K562 (cell line): ENCODE measurements at regions not wholly inside any gene's neighbourhood (a gene's known extent, or its start where the extent isn't known, plus 50 kb on each side); places are given as distances from the start of the nearest gene placed in this dataset.

Source experiments
- ATAC-seq: fragments of 200-7000 bp; cut with Tn5 transposase; 3 replicates; pipeline ENCODE4 v1.9.1; 2020; ENCODE audit warnings: moderate library complexity
- BruUV-seq: library from RNA; stranded (reverse); fragments of 400-500 nt; replicated peaks from 2 replicates; lab custom pipeline; 2021; lab: Mats Ljungman, UMichigan
- CTCF ChIA-PET: fragments of 300-600 bp; formaldehyde crosslinking; extraction: SDS; loops from one replicate; lab custom pipeline; 2021; ENCODE audit warnings: low intra/inter-chr PET ratio; lab: Yijun Ruan, JAX
- POLR2A ChIA-PET: fragments of 300-600, 350-650 bp; sonication (Branson Sonifier 250); formaldehyde crosslinking; extraction: SDS; loops from one replicate; lab custom pipeline; 2021; ENCODE audit warnings: antibody characterized with exemption, inconsistent platforms; lab: Yijun Ruan, JAX
- DNase-seq, 4 experiments: peaks; one replicate each; pipeline versions ENCODE4 v3.0.0 to v3.0.0-alpha.2; 2011 to 2018; ENCODE audit warnings: low spot score in 3 of 4, mixed read lengths in 3 of 4; ENCODE audit errors: extremely low read depth in 1 of 4
- FAIRE-seq: peaks from 2 replicates; lab custom pipeline; 2011; peaks lifted over from hg19 to GRCh38; lab: Jason Lieb, UNC
- H2AFZ ChIP-seq: 2 replicates; pipeline ENCODE4 v1.6.0; 2011; ENCODE audit warnings: low read depth, low read length, control low read depth, inconsistent platforms
- H3K27ac ChIP-seq: fragments of 200-600 bp; 3 replicates; pipeline ENCODE4 v1.8.0; 2011; ENCODE audit warnings: low read depth, mild to moderate bottlenecking, control low read depth, inconsistent platforms, low read length, moderate library complexity, mixed read lengths; ENCODE audit errors: extremely low read depth
- H3K27me3 ChIP-seq, 2 experiments: fragments of 300-600 bp in 1 of 2; 2 replicates in 1 of 2; 3 replicates in 1 of 2; pipeline versions ENCODE4 v1.6.0 to v1.8.0; 2011; ENCODE audit warnings: inconsistent platforms in 2 of 2, low read length in 2 of 2, mild to moderate bottlenecking in 1 of 2, mixed read lengths in 1 of 2, moderate library complexity in 1 of 2; ENCODE audit not compliant: control insufficient read depth in 2 of 2, insufficient read depth in 2 of 2
- H3K36me3 ChIP-seq: fragments of 300-600 bp; 3 replicates; pipeline ENCODE4 v1.8.0; 2011; ENCODE audit warnings: mild to moderate bottlenecking, low read length, inconsistent platforms; ENCODE audit not compliant: control insufficient read depth, insufficient read depth
- H3K4me1 ChIP-seq, 2 experiments: fragments of 200-600 bp in 1 of 2; replicated peaks in 1 of 2; 2 replicates in 1 of 2; 3 replicates in 1 of 2; pipeline versions ENCODE4 v1.5.1 to v1.8.0; 2011; ENCODE audit warnings: inconsistent platforms in 2 of 2, low read length in 2 of 2, mild to moderate bottlenecking in 1 of 2, mixed read lengths in 1 of 2, moderate library complexity in 1 of 2; ENCODE audit not compliant: control insufficient read depth in 2 of 2, insufficient read depth in 2 of 2
- H3K4me2 ChIP-seq: 2 replicates; pipeline ENCODE4 v1.6.1; 2011; ENCODE audit warnings: low read length, control low read depth, inconsistent platforms, mixed read lengths; ENCODE audit not compliant: insufficient read depth
- H3K4me3 ChIP-seq: fragments of 200-600 bp; sonication (generic), shearing (Covaris generic); 2 replicates; pipeline ENCODE4 v1.5.1; 2016; ENCODE audit warnings: control low read depth, inconsistent platforms
- H3K79me2 ChIP-seq: fragments of 200-600 bp; 3 replicates; pipeline ENCODE4 v1.8.0; 2011; ENCODE audit warnings: low read length, inconsistent platforms; ENCODE audit not compliant: control insufficient read depth, insufficient read depth
- H3K9ac ChIP-seq, 2 experiments: 2 replicates each; pipeline versions ENCODE4 v1.6.0 to v1.6.1; 2011; ENCODE audit warnings: low read depth in 2 of 2, low read length in 2 of 2, control low read depth in 1 of 2, inconsistent platforms in 1 of 2, mild to moderate bottlenecking in 1 of 2, mixed read lengths in 1 of 2; ENCODE audit not compliant: insufficient read depth in 1 of 2
- H3K9me1 ChIP-seq: one replicate; pipeline ENCODE4 v1.6.0; 2011; ENCODE audit warnings: inconsistent platforms, mild to moderate bottlenecking, low read length, moderate library complexity; ENCODE audit not compliant: control insufficient read depth, insufficient read depth
- H3K9me3 ChIP-seq: replicated peaks from 2 replicates; pipeline ENCODE4 v1.5.1; 2011; ENCODE audit warnings: low read depth, low read length, inconsistent platforms; ENCODE audit not compliant: control insufficient read depth, insufficient read depth
- H4K20me1 ChIP-seq: replicated peaks from 2 replicates; pipeline ENCODE4 v1.6.1; 2011; ENCODE audit warnings: low read length, inconsistent platforms, mixed read lengths; ENCODE audit not compliant: control insufficient read depth, insufficient read depth
- GABPB1 ChIP-seq: sonication (generic); formaldehyde crosslinking; IDR thresholded peaks from 2 replicates; pipeline ENCODE4 v1.8.0; 2022; ENCODE audit warnings: mild to moderate bottlenecking, missing genetic modification reagents
- TRIM25 ChIP-seq: fragments of 450-650 bp; IDR thresholded peaks from 2 replicates; pipeline ENCODE4 v1.7.0; 2016; ENCODE audit warnings: borderline replicate concordance
- ZNF121 ChIP-seq: sonication (generic); formaldehyde crosslinking; conservative IDR thresholded peaks from 2 replicates; pipeline ENCODE4 v1.8.0; 2022; ENCODE audit warnings: missing genetic modification reagents
- WGBS: fragments of 100-300 bp; shearing (Covaris generic); methylation state at CpG from one replicate; pipeline ENCODE4 v1.1.6; 2016; ENCODE audit warnings: low coverage, mixed read lengths; ENCODE audit not compliant: insufficient coverage; ENCODE audit errors: missing lambda C conversion rate; 5-methylcytosine and 5-hydroxymethylcytosine counted together
- in situ Hi-C: fragments of 300-500 bp; cut with MboI; formaldehyde crosslinking; loops from 4 replicates; pipeline ENCODE4 v1.15.0; 2018; ENCODE audit warnings: inconsistent platforms, mixed read lengths
- intact Hi-C: fragments of 100-400 bp; cut with micrococcal nuclease; formaldehyde crosslinking; loops from 2 replicates; pipeline ENCODE4 v1.14.2; 2022
- TF ChIP-seq, protein P1 (sequence below): fragments of 450-650 bp; formaldehyde crosslinking; IDR thresholded peaks from 2 replicates; pipeline ENCODE4 v1.4.0; 2020; ENCODE audit warnings: mild to moderate bottlenecking, moderate library complexity

DNA sequence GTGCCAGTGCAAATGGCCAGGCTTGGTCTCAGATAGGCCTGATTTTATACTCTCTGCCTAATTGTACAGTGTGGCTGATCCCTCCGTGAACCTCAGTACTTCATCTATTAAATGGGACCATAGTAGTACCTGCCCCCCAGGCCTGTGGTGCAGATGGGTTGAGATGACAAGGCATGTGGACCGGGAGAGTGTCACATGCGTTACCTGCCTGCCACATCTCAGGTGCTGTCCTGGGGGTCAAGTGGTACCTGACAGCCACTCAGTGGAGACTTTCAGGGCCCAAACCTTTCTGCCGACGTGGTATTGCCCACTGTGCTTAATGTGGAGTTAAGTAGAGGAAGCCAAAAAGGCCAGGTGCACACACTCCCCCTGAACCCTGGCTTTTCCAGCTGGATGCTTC is 197.3 kb downstream of the FOXD2 start:
- DNase-seq (no peak), FAIRE-seq (no peak), ATAC-seq (no peak)
- no peak overlapping the region for H3K9ac ChIP-seq
- peaks cover 5% of the 10 kb centered on the region for H4K20me1 ChIP-seq
- no peak overlapping the region for H3K4me3 ChIP-seq
- no peaks in the 10 kb centered on the region for H3K4me1 ChIP-seq
- no TSS peak for BruUV-seq
- in situ Hi-C loops (no loop called here), intact Hi-C loops (no loop called here)
- no peaks in the 10 kb centered on the region for H3K9me3 ChIP-seq
- WGBS = 0% methylated on average over 5 of the region's 5 CpGs
- H3K4me2 ChIP-seq = no peak overlapping the region
- H3K36me3 ChIP-seq = no peaks in the 10 kb centered on the region
- peaks cover 2 to 19% of the 10 kb centered on the region in 2 experiments; a peak in 3 of 5 replicates for H3K27me3 ChIP-seq
- H2AFZ ChIP-seq = no peak overlapping the region
- H3K27ac ChIP-seq = no peak overlapping the region
- no peaks in the 10 kb centered on the region for H3K79me2 ChIP-seq
- H3K9me1 ChIP-seq = no peaks in the 10 kb centered on the region
- CTCF ChIA-PET = no interaction called here
- POLR2A ChIA-PET = no interaction called here
- TF ChIP-seq ZNF121 (no peak), GABPB1 (CRISPR knock-in tag) (no peak), TRIM25 (no peak)
- TF ChIP-seq, protein P1, sequence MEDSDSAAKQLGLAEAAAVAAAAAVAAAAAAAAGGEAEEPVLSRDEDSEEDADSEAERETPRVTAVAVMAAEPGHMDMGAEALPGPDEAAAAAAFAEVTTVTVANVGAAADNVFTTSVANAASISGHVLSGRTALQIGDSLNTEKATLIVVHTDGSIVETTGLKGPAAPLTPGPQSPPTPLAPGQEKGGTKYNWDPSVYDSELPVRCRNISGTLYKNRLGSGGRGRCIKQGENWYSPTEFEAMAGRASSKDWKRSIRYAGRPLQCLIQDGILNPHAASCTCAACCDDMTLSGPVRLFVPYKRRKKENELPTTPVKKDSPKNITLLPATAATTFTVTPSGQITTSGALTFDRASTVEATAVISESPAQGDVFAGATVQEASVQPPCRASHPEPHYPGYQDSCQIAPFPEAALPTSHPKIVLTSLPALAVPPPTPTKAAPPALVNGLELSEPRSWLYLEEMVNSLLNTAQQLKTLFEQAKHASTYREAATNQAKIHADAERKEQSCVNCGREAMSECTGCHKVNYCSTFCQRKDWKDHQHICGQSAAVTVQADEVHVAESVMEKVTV (CRISPR knock-in tag) = no peak
- TF ChIP-seq, all 486 proteins: peak for 0
